ENCODE measurements at regions not wholly inside any gene's neighbourhood (a gene's known extent, or its start where the extent isn't known, plus 50 kb on each side); places are given as distances from the start of the nearest gene placed in this dataset.
"Not testable (repeated sequence)": the region's sequence is repeated elsewhere in the genome, so short reads cannot be mapped to it uniquely, and the experiment has no call there.

- no peak for DNase-seq (ENCODE audit: low read depth)
Observed at GRCh38 chr7:39825401-39825980, 124.6 kb upstream of the CDK13 start.

GRCh38 chr7:39826166-39826565 lies 123.9 kb upstream of the CDK13 start:
- DNase-seq (ENCODE audit: low read depth) = no peak

GRCh38 chr7:39827571-39827970 lies 122.5 kb upstream of the CDK13 start:
- no peak for DNase-seq (ENCODE audit: low read depth)

- DNase-seq (ENCODE audit: low read depth) = no peak
Observed at GRCh38 chr7:39829028-39829427, 121.0 kb upstream of the CDK13 start.

GRCh38 chr7:39832519-39833085 lies 117.5 kb upstream of the CDK13 start:
- no peak for DNase-seq (ENCODE audit: low read depth)

GRCh38 chr7:39833180-39833799 lies 116.8 kb upstream of the CDK13 start:
- DNase-seq (ENCODE audit: low read depth) = not testable (repeated sequence)

GRCh38 chr7:39833865-39834634 lies 116.0 kb upstream of the CDK13 start:
- DNase-seq (ENCODE audit: low read depth) = not testable (repeated sequence)

GRCh38 chr7:39838326-39838725 lies 111.7 kb upstream of the CDK13 start:
- peak; percentile 36 for DNase-seq (ENCODE audit: low read depth)

GRCh38 chr7:39845006-39845405 lies 105.0 kb upstream of the CDK13 start:
- no peak for DNase-seq (ENCODE audit: low read depth)

- DNase-seq (ENCODE audit: low read depth) = no peak
Observed at GRCh38 chr7:39847227-39847626, 102.8 kb upstream of the CDK13 start.

- no peak for DNase-seq (ENCODE audit: low read depth)
Observed at GRCh38 chr7:39851466-39852045, 98.5 kb upstream of the CDK13 start.

GRCh38 chr7:39854616-39855324 lies 95.3 kb upstream of the CDK13 start:
- DNase-seq (ENCODE audit: low read depth) = not testable (repeated sequence)

- DNase-seq (ENCODE audit: low read depth) = no peak
Observed at GRCh38 chr7:39855325-39855674, 94.8 kb upstream of the CDK13 start.

- not testable (repeated sequence) for DNase-seq (ENCODE audit: low read depth)
Observed at GRCh38 chr7:39863675-39864322, 86.3 kb upstream of the CDK13 start.

GRCh38 chr7:39869888-39870522 lies 80.1 kb upstream of the CDK13 start:
- not testable (repeated sequence) for DNase-seq (ENCODE audit: low read depth)

- not testable (repeated sequence) for DNase-seq (ENCODE audit: low read depth)
Observed at GRCh38 chr7:39871610-39872009, 78.4 kb upstream of the CDK13 start.

- no peak for DNase-seq (ENCODE audit: low read depth)
Observed at GRCh38 chr7:39880556-39880955, 69.5 kb upstream of the CDK13 start.

- DNase-seq (ENCODE audit: low read depth) = no peak
Observed at GRCh38 chr7:39882148-39882784, 67.8 kb upstream of the CDK13 start.

GRCh38 chr7:39883812-39884390 lies 66.2 kb upstream of the CDK13 start:
- no peak for DNase-seq (ENCODE audit: low read depth)
